H1 (cell line): ENCODE measurements at regions not wholly inside any gene's neighbourhood (a gene's known extent, or its start where the extent isn't known, plus 50 kb on each side); places are given as distances from the start of the nearest gene placed in this dataset.

ENCODE experiments used
- CTCF ChIA-PET: fragments of 300-600 bp; sonication (Branson Sonifier 250); formaldehyde crosslinking; loops from one replicate; lab custom pipeline; 2021; ENCODE audit not compliant: partially characterized antibody; lab: Charles Lee
- POLR2A ChIA-PET: fragments of 300-600 bp; sonication (Branson Sonifier 250); formaldehyde crosslinking; loops from one replicate; lab custom pipeline; 2021; ENCODE audit warnings: inconsistent platforms; ENCODE audit not compliant: partially characterized antibody; lab: Charles Lee
- DNase-seq, 2 experiments: peaks; one replicate each; pipeline versions ENCODE4 v3.0.0 to v3.0.0-alpha.2; 2010 to 2022; ENCODE audit warnings: low spot score in 2 of 2, low read depth in 1 of 2, mixed read lengths in 1 of 2
- FAIRE-seq: peaks from 2 replicates; lab custom pipeline; 2011; peaks lifted over from hg19 to GRCh38; lab: Jason Lieb, UNC
- H2AFZ ChIP-seq: 2 replicates; pipeline ENCODE4 v1.8.1; 2012; ENCODE audit warnings: low read length, inconsistent platforms
- H2AK5ac ChIP-seq: 2 replicates; pipeline ENCODE4 v1.6.1; 2013; ENCODE audit warnings: low read depth, low read length
- H2BK120ac ChIP-seq: replicated peaks from 2 replicates; pipeline ENCODE3; 2013; ENCODE audit warnings: low read depth, low read length, inconsistent platforms
- H2BK12ac ChIP-seq: 2 replicates; pipeline ENCODE4 v1.6.1; 2013; ENCODE audit warnings: low read depth, low read length
- H2BK15ac ChIP-seq: 2 replicates; pipeline ENCODE4 v1.6.1; 2013; ENCODE audit warnings: low read length
- H2BK20ac ChIP-seq: 2 replicates; pipeline ENCODE4 v1.6.1; 2013; ENCODE audit warnings: low read length
- H2BK5ac ChIP-seq: 2 replicates; pipeline ENCODE4 v1.6.1; 2013; ENCODE audit warnings: low read depth, low read length
- H3K14ac ChIP-seq: 2 replicates; pipeline ENCODE4 v1.6.1; 2013; ENCODE audit warnings: inconsistent platforms; ENCODE audit not compliant: insufficient read length
- H3K18ac ChIP-seq: 2 replicates; pipeline ENCODE4 v1.6.1; 2013; ENCODE audit warnings: low read length; ENCODE audit errors: extremely low read depth
- H3K23ac ChIP-seq: 2 replicates; pipeline ENCODE4 v1.6.1; 2013; ENCODE audit warnings: inconsistent platforms; ENCODE audit not compliant: insufficient read length
- H3K23me2 ChIP-seq: 2 replicates; pipeline ENCODE4 v1.6.1; 2013; ENCODE audit warnings: low read depth, low read length
- H3K27ac ChIP-seq: 2 replicates; pipeline ENCODE4 v1.6.1; 2011; ENCODE audit warnings: low read depth, low read length, inconsistent platforms
- H3K27me3 ChIP-seq, 4 experiments: replicated peaks in 1 of 4; 1 replicate in 1 of 4; 2 replicates in 3 of 4; pipeline versions ENCODE4 v1.6.1 to v1.8.1; 2011 to 2013; ENCODE audit warnings: low read length in 3 of 4, mild to moderate bottlenecking in 3 of 4, inconsistent platforms in 2 of 4, mixed read lengths in 2 of 4, moderate library complexity in 1 of 4; ENCODE audit not compliant: control insufficient read depth in 3 of 4, insufficient read depth in 3 of 4; ENCODE audit errors: extremely low read depth in 1 of 4
- H3K36me3 ChIP-seq, 4 experiments: 2 replicates each; pipeline versions ENCODE4 v1.6.1 to v1.8.1; 2011 to 2013; ENCODE audit warnings: mild to moderate bottlenecking in 4 of 4, low read length in 3 of 4, moderate library complexity in 2 of 4, control low read depth in 1 of 4, inconsistent platforms in 1 of 4; ENCODE audit not compliant: insufficient read depth in 4 of 4, control insufficient read depth in 2 of 4
- H3K4ac ChIP-seq: replicated peaks from 2 replicates; pipeline ENCODE3; 2013; ENCODE audit warnings: low read length, low read depth, mixed read lengths, inconsistent platforms; ENCODE audit not compliant: insufficient read length
- H3K4me1 ChIP-seq, 4 experiments: replicated peaks in 1 of 4; 1 replicate in 1 of 4; 2 replicates in 3 of 4; pipeline versions ENCODE4 v1.6.1 to v1.8.1; 2011 to 2013; ENCODE audit warnings: low read length in 3 of 4, inconsistent platforms in 2 of 4, mixed read lengths in 1 of 4; ENCODE audit not compliant: insufficient read depth in 4 of 4, control insufficient read depth in 3 of 4
- H3K4me2 ChIP-seq, 2 experiments: 2 replicates each; pipeline versions ENCODE4 v1.6.1 to v1.8.1; 2011 to 2013; ENCODE audit warnings: low read depth in 2 of 2, low read length in 2 of 2, control low read depth in 1 of 2, inconsistent platforms in 1 of 2, mild to moderate bottlenecking in 1 of 2; ENCODE audit not compliant: insufficient read depth in 1 of 2
- H3K4me3 ChIP-seq, 4 experiments: fragments of 200-600, 300-600 bp in 1 of 4; sonication (generic), shearing (Covaris generic), sonication (Bioruptor Twin) in 1 of 4; 2 replicates each; pipeline versions ENCODE4 v1.5.1 to v1.8.1; 2011 to 2016; ENCODE audit warnings: low read length in 4 of 4, low read depth in 3 of 4, control low read depth in 2 of 4, inconsistent platforms in 2 of 4, mild to moderate bottlenecking in 2 of 4, mixed read lengths in 1 of 4, moderate library complexity in 1 of 4; ENCODE audit not compliant: insufficient read depth in 2 of 4; ENCODE audit errors: extremely low read depth in 1 of 4
- H3K56ac ChIP-seq: replicated peaks from 2 replicates; pipeline ENCODE3; 2013; ENCODE audit warnings: low read depth, mild to moderate bottlenecking, mixed read lengths, low read length, inconsistent platforms; ENCODE audit not compliant: insufficient read length
- H3K79me1 ChIP-seq: 2 replicates; pipeline ENCODE4 v1.6.1; 2013; ENCODE audit warnings: low read depth, low read length, control low read depth
- H3K79me2 ChIP-seq, 2 experiments: 2 replicates each; pipeline versions ENCODE4 v1.6.1 to v1.8.1; 2012 to 2013; ENCODE audit warnings: low read length in 2 of 2, mild to moderate bottlenecking in 2 of 2, inconsistent platforms in 1 of 2; ENCODE audit not compliant: insufficient read depth in 2 of 2, control insufficient read depth in 1 of 2
- H3K9ac ChIP-seq, 4 experiments: replicated peaks in 1 of 4; 1 replicate in 1 of 4; 2 replicates in 3 of 4; pipeline versions ENCODE4 v1.6.1 to v1.8.1; 2011 to 2013; ENCODE audit warnings: low read depth in 3 of 4, low read length in 3 of 4, control low read depth in 2 of 4, mild to moderate bottlenecking in 2 of 4, moderate library complexity in 2 of 4, inconsistent platforms in 1 of 4; ENCODE audit errors: extremely low read depth in 1 of 4
- H3K9me3 ChIP-seq, 2 experiments: 2 replicates each; pipeline versions ENCODE4 v1.6.1 to v1.8.1; 2012 to 2013; ENCODE audit warnings: mild to moderate bottlenecking in 2 of 2, moderate library complexity in 2 of 2, control low read depth in 1 of 2, inconsistent platforms in 1 of 2, low read depth in 1 of 2, low read length in 1 of 2, mixed read lengths in 1 of 2; ENCODE audit not compliant: insufficient read depth in 2 of 2
- H4K20me1 ChIP-seq, 2 experiments: replicated peaks in 1 of 2; 2 replicates each; pipeline versions ENCODE3 to v1.8.1; 2011 to 2013; ENCODE audit warnings: inconsistent platforms in 2 of 2, low read length in 2 of 2, mild to moderate bottlenecking in 1 of 2; ENCODE audit not compliant: insufficient read depth in 2 of 2, control insufficient read depth in 1 of 2
- H4K5ac ChIP-seq: 2 replicates; pipeline ENCODE4 v1.6.1; 2013; ENCODE audit warnings: low read length, low read depth, mixed read lengths, inconsistent platforms; ENCODE audit not compliant: insufficient read length
- H4K8ac ChIP-seq: 2 replicates; pipeline ENCODE4 v1.8.0; 2013; ENCODE audit warnings: mild to moderate bottlenecking, moderate library complexity, low read length, inconsistent platforms; ENCODE audit not compliant: insufficient read depth; ENCODE audit errors: extremely low read depth
- H4K91ac ChIP-seq: replicated peaks from 2 replicates; pipeline ENCODE3; 2013; ENCODE audit warnings: low read length, mixed read lengths, inconsistent platforms; ENCODE audit not compliant: insufficient read length
- ATF3 ChIP-seq: IDR thresholded peaks from 2 replicates; pipeline ENCODE4 v1.6.1; 2011; ENCODE audit warnings: low read depth, mild to moderate bottlenecking, low read length; ENCODE audit not compliant: insufficient read depth
- BACH1 ChIP-seq: IDR thresholded peaks from 2 replicates; pipeline ENCODE4 v1.6.1; 2012; ENCODE audit warnings: low read length, improper control_type of control experiment
- BCL11A ChIP-seq, 2 experiments: IDR thresholded peaks; one replicate each; pipeline ENCODE4 v1.6.1; 2011; ENCODE audit warnings: low read depth in 2 of 2, low read length in 2 of 2, mild to moderate bottlenecking in 2 of 2
- CREB1 ChIP-seq: IDR thresholded peaks from 2 replicates; pipeline ENCODE4 v1.6.1; 2012; ENCODE audit warnings: inconsistent platforms
- EP300 ChIP-seq, 2 experiments: IDR thresholded peaks; 1 replicate in 1 of 2; 2 replicates in 1 of 2; pipeline ENCODE4 v1.6.1; 2011 to 2012; ENCODE audit warnings: low read depth in 2 of 2, low read length in 2 of 2, mild to moderate bottlenecking in 2 of 2, borderline replicate concordance in 1 of 2, inconsistent platforms in 1 of 2, moderate library complexity in 1 of 2
- FOSL1 ChIP-seq: IDR thresholded peaks from 2 replicates; pipeline ENCODE4 v1.6.1; 2011; ENCODE audit warnings: mild to moderate bottlenecking, low read depth, low read length, moderate library complexity; ENCODE audit not compliant: insufficient read depth
- HDAC6 ChIP-seq: IDR thresholded peaks from one replicate; pipeline ENCODE4 v1.7.1; 2012; ENCODE audit warnings: low read depth, mild to moderate bottlenecking, inconsistent platforms, low read length, moderate library complexity
- JUN ChIP-seq: IDR thresholded peaks from 2 replicates; pipeline ENCODE4 v1.6.1; 2011; ENCODE audit warnings: low read depth, mild to moderate bottlenecking, improper control_type of control experiment, low read length
- KDM4A ChIP-seq: IDR thresholded peaks from one replicate; pipeline ENCODE4 v1.7.1; 2012; ENCODE audit warnings: low read depth, mild to moderate bottlenecking, moderate library complexity, low read length, inconsistent platforms; ENCODE audit not compliant: severe bottlenecking
- PHF8 ChIP-seq: fragments of 200-600 bp; sonication (generic); conservative IDR thresholded peaks from 2 replicates; pipeline ENCODE4 v1.7.1; 2012; ENCODE audit warnings: low read depth, mild to moderate bottlenecking, inconsistent platforms, low read length, moderate library complexity
- RBBP5 ChIP-seq: IDR thresholded peaks from 2 replicates; pipeline ENCODE4 v1.7.1; 2012; ENCODE audit warnings: low read depth, mild to moderate bottlenecking, inconsistent platforms, low read length, moderate library complexity, borderline replicate concordance
- SRF ChIP-seq: IDR thresholded peaks from 2 replicates; pipeline ENCODE4 v1.6.1; 2011; ENCODE audit warnings: mild to moderate bottlenecking, low read depth, low read length, moderate library complexity
- SUZ12 ChIP-seq: fragments of 200-600 bp; sonication (generic); IDR thresholded peaks from 2 replicates; pipeline ENCODE4 v1.6.1; 2012; ENCODE audit warnings: mild to moderate bottlenecking, inconsistent platforms, low read length, moderate library complexity, mixed read lengths
- TBP ChIP-seq: IDR thresholded peaks from 2 replicates; pipeline ENCODE4 v1.6.1; 2011; ENCODE audit warnings: low read depth, low read length, improper control_type of control experiment
- USF2 ChIP-seq: IDR thresholded peaks from 2 replicates; pipeline ENCODE4 v1.6.1; 2011; ENCODE audit warnings: low read length, improper control_type of control experiment

GRCh38 chr3:165273411-165273810 lies 77.2 kb upstream of the SLITRK3 start:
- no peak overlapping the region for H2AK5ac ChIP-seq
- no peak overlapping the region for H3K18ac ChIP-seq
- ChIA-PET POLR2A (no interaction called here), CTCF (no interaction called here)
- no peaks in the 10 kb centered on the region for H3K23me2 ChIP-seq
- H3K79me1 ChIP-seq = no peaks in the 10 kb centered on the region
- no peak overlapping the region for H3K4ac ChIP-seq
- H2BK5ac ChIP-seq = no peak overlapping the region
- H2AFZ ChIP-seq = no peak overlapping the region
- no peak overlapping the region for H4K8ac ChIP-seq
- FAIRE-seq (no peak), DNase-seq (no peak)
- no peak overlapping the region for H2BK12ac ChIP-seq
- no peak overlapping the region for H3K27ac ChIP-seq
- H2BK20ac ChIP-seq = no peak overlapping the region
- H2BK120ac ChIP-seq = no peak overlapping the region
- no peak overlapping the region for H2BK15ac ChIP-seq
- H3K9ac ChIP-seq = no peak overlapping the region
- H3K23ac ChIP-seq = no peak overlapping the region
- no peaks in the 10 kb centered on the region for H3K79me2 ChIP-seq
- H3K56ac ChIP-seq = no peak overlapping the region
- H3K27me3 ChIP-seq = no peaks in the 10 kb centered on the region
- H3K9me3 ChIP-seq = no peaks in the 10 kb centered on the region
- H3K36me3 ChIP-seq = no peaks in the 10 kb centered on the region
- no peaks in the 10 kb centered on the region for H4K20me1 ChIP-seq
- no peak overlapping the region for H3K14ac ChIP-seq
- H3K4me1 ChIP-seq = no peaks in the 10 kb centered on the region
- H4K91ac ChIP-seq = no peak overlapping the region
- no peak overlapping the region for H3K4me3 ChIP-seq
- no peak overlapping the region for H4K5ac ChIP-seq
- H3K4me2 ChIP-seq = no peak overlapping the region
- TF ChIP-seq BCL11A (IDR thresholded peaks at IDR 0.05; ENCODE audit: low read depth in 2 of 2, low read length in 2 of 2) (no peak), HDAC6 (no peak), TBP (no peak), RBBP5 (no peak), BACH1 (no peak), KDM4A (no peak), FOSL1 (no peak), CREB1 (no peak), JUN (no peak), ATF3 (no peak), SUZ12 (no peak), PHF8 (no peak), USF2 (no peak), EP300 (IDR thresholded peaks at IDR 0.05; ENCODE audit: borderline replicate concordance in 1 of 2, low read depth in 2 of 2, low read length in 2 of 2) (no peak), SRF (no peak)
